B cell (primary cell): ENCODE measurements at regions not wholly inside any gene's neighbourhood (a gene's known extent, or its start where the extent isn't known, plus 50 kb on each side); places are given as distances from the start of the nearest gene placed in this dataset.

Experiments
- ATAC-seq: fragments of 200-7000 bp; cut with Tn5 transposase; one replicate; pipeline ENCODE4 v1.10.0; 2021; ENCODE audit warnings: low read depth, mild to moderate bottlenecking, moderate number of reproducible peaks, moderate library complexity
- CTCF ChIA-PET: fragments of 350-600 bp; sonication (Branson Sonifier 250); formaldehyde crosslinking; loops from one replicate; lab custom pipeline; 2021; ENCODE audit warnings: antibody characterized with exemption, inconsistent platforms; lab: Charles Lee
- POLR2A ChIA-PET: fragments of 350-600 bp; sonication (Branson Sonifier 250); formaldehyde crosslinking; loops from one replicate; lab custom pipeline; 2021; ENCODE audit warnings: antibody characterized with exemption; lab: Charles Lee
- DNase-seq: peaks from one replicate; pipeline ENCODE4 v3.0.0; 2013
- H2AFZ ChIP-seq: 2 replicates; pipeline ENCODE4 v1.6.1; 2012; ENCODE audit warnings: mild to moderate bottlenecking, low read depth, low read length; ENCODE audit not compliant: insufficient read depth, poor library complexity, severe bottlenecking
- H3K27ac ChIP-seq, 2 donors: 1 replicate in 1 of 2; 2 replicates in 1 of 2; pipeline ENCODE4 v1.5.1; 2012 to 2013; ENCODE audit warnings: low read length in 2 of 2, mild to moderate bottlenecking in 2 of 2, moderate library complexity in 1 of 2
- H3K27me3 ChIP-seq, 4 experiments: fragments of 200-600 bp in 1 of 4; sonication (generic) in 1 of 4; replicated peaks in 1 of 4; 1 replicate in 2 of 4; 2 replicates in 2 of 4; pipeline versions ENCODE4 v1.6.1 to v1.7.0; 2013 to 2016; ENCODE audit warnings: low read length in 3 of 4, mild to moderate bottlenecking in 2 of 4, mixed read lengths in 1 of 4, moderate library complexity in 1 of 4; ENCODE audit not compliant: insufficient read depth in 4 of 4, control insufficient read depth in 3 of 4; ENCODE audit errors: control extremely low read depth in 1 of 4
- H3K36me3 ChIP-seq, 2 experiments: replicated peaks in 1 of 2; 1 replicate in 1 of 2; 2 replicates in 1 of 2; pipeline versions ENCODE4 v1.6.1 to v1.7.1; 2013; ENCODE audit warnings: low read length in 1 of 2; ENCODE audit not compliant: insufficient read depth in 2 of 2, control insufficient read depth in 1 of 2; ENCODE audit errors: control extremely low read depth in 1 of 2, extremely low read depth in 1 of 2
- H3K4me1 ChIP-seq, 2 donors: fragments of 200-600 bp in 1 of 2; sonication (generic) in 1 of 2; 1 replicate in 1 of 2; 2 replicates in 1 of 2; pipeline versions ENCODE4 v1.5.1 to v1.6.1; 2013 to 2017; ENCODE audit warnings: low read length in 2 of 2; ENCODE audit not compliant: control insufficient read depth in 2 of 2, insufficient read depth in 2 of 2
- H3K4me2 ChIP-seq: replicated peaks from 2 replicates; pipeline ENCODE3; 2012; ENCODE audit warnings: mild to moderate bottlenecking, low read depth, low read length; ENCODE audit not compliant: poor library complexity, severe bottlenecking
- H3K4me3 ChIP-seq, 5 experiments: fragments of 200-600 bp in 1 of 5; sonication (generic) in 1 of 5; 1 replicate in 3 of 5; 2 replicates in 2 of 5; pipeline versions ENCODE4 v1.5.1 to v1.7.0; 2011 to 2016; ENCODE audit warnings: low read length in 4 of 5, mild to moderate bottlenecking in 4 of 5, low read depth in 2 of 5, control low read depth in 1 of 5, moderate library complexity in 1 of 5; ENCODE audit not compliant: insufficient read depth in 1 of 5; ENCODE audit errors: control extremely low read depth in 1 of 5, extremely low read depth in 1 of 5
- H3K79me2 ChIP-seq: fragments of 200-600 bp; sonication (generic); one replicate; pipeline ENCODE4 v1.6.0; 2016; ENCODE audit warnings: low read length; ENCODE audit not compliant: control insufficient read depth, insufficient read depth
- H3K9ac ChIP-seq: fragments of 200-600 bp; sonication (generic); 2 replicates; pipeline ENCODE4 v1.6.1; 2017; ENCODE audit warnings: mild to moderate bottlenecking, low read length, moderate library complexity
- H3K9me3 ChIP-seq, 3 donors: one replicate each; pipeline versions ENCODE4 v1.6.1 to v1.7.1; 2013; ENCODE audit warnings: low read length in 2 of 3; ENCODE audit not compliant: control insufficient read depth in 2 of 3, insufficient read depth in 1 of 3; ENCODE audit errors: control extremely low read depth in 1 of 3
- H4K20me1 ChIP-seq: 2 replicates; pipeline ENCODE4 v1.6.0; 2012; ENCODE audit warnings: mild to moderate bottlenecking, low read length; ENCODE audit not compliant: insufficient read depth, control insufficient read depth, poor library complexity, severe bottlenecking
- H3K27ac Mint-ChIP-seq: one replicate; pipeline ENCODE4 v1.8.0; 2021; ENCODE audit warnings: mixed read lengths
- H3K27me3 Mint-ChIP-seq: one replicate; pipeline ENCODE4 v1.8.0; 2021; ENCODE audit warnings: mixed read lengths
- H3K4me1 Mint-ChIP-seq: one replicate; pipeline ENCODE4 v1.8.0; 2021; ENCODE audit warnings: mixed read lengths
- H3K4me3 Mint-ChIP-seq: one replicate; pipeline ENCODE4 v1.8.0; 2021; ENCODE audit warnings: mixed read lengths
- H3K9me3 Mint-ChIP-seq: one replicate; pipeline ENCODE4 v1.8.0; 2022; ENCODE audit warnings: mixed read lengths; ENCODE audit not compliant: insufficient read depth
- CTCF ChIP-seq: fragments of 200-600 bp; IDR thresholded peaks from one replicate; pipeline ENCODE4 v1.8.0; 2022; ENCODE audit warnings: antibody characterized with exemption, mild to moderate bottlenecking
- EZH2 ChIP-seq: IDR thresholded peaks from 2 replicates; pipeline ENCODE4 v1.6.1; 2012; ENCODE audit warnings: borderline replicate concordance, low read depth, mild to moderate bottlenecking, moderate library complexity, low read length; ENCODE audit not compliant: insufficient read depth, poor library complexity, severe bottlenecking
- WGBS: methylation state at CpG from one replicate; pipeline ENCODE4 v1.1.5; 2013; ENCODE audit warnings: missing lambda C conversion rate; ENCODE audit not compliant: insufficient coverage; 5-methylcytosine and 5-hydroxymethylcytosine counted together
- intact Hi-C: fragments of 100-400 bp; cut with micrococcal nuclease; formaldehyde crosslinking; loops from one replicate; pipeline ENCODE4 v1.10.0; 2022

GRCh38 chr2:8254791-8255447 lies 426.9 kb upstream of the ID2 start:
- Histone ChIP-seq H2AFZ (no peak overlapping the region), H3K4me1 (no peaks in the 10 kb centered on the region), H3K27me3 (peaks cover 0 to 7% (median 5%) of the 10 kb centered on the region in 4 experiments), H3K36me3 (no peaks in the 10 kb centered on the region), H4K20me1 (no peaks in the 10 kb centered on the region), H3K9me3 (peaks cover 0 to 9% (median 5%) of the 10 kb centered on the region in 3 donors), H3K79me2 (no peaks in the 10 kb centered on the region), H3K27ac (no peak overlapping the region), H3K9ac (no peak overlapping the region), H3K4me2 (no peak overlapping the region), H3K4me3 (no peak overlapping the region)
- Mint-ChIP-seq H3K9me3 (no peaks in the 10 kb centered on the region), H3K4me1 (no peaks in the 10 kb centered on the region), H3K27me3 (peaks cover 62% of the 10 kb centered on the region), H3K4me3 (no peak overlapping the region), H3K27ac (no peak overlapping the region)
- intact Hi-C loops, result no loop called here
- ATAC-seq (no peak), DNase-seq (no peak)
- ChIA-PET CTCF (no interaction called here), POLR2A (no interaction called here)
- TF ChIP-seq CTCF, result no peak
- no peak for TF ChIP-seq EZH2
- 97% methylated on average over 7 of the region's 7 CpGs for WGBS

GRCh38 chr2:8255448-8255800 lies 426.4 kb upstream of the ID2 start:
- Histone ChIP-seq H2AFZ (no peak overlapping the region), H3K9ac (no peak overlapping the region), H3K27ac (no peak overlapping the region), H3K4me2 (no peak overlapping the region), H3K4me3 (no peak overlapping the region), H3K27me3 (peaks cover 0 to 7% (median 5%) of the 10 kb centered on the region in 4 experiments), H3K9me3 (peaks cover 0 to 9% (median 2%) of the 10 kb centered on the region in 3 donors), H3K79me2 (no peaks in the 10 kb centered on the region), H3K4me1 (no peaks in the 10 kb centered on the region), H3K36me3 (no peaks in the 10 kb centered on the region), H4K20me1 (no peaks in the 10 kb centered on the region)
- Mint-ChIP-seq H3K4me3 (no peak overlapping the region), H3K4me1 (no peaks in the 10 kb centered on the region), H3K27me3 (peaks cover 62% of the 10 kb centered on the region), H3K9me3 (no peaks in the 10 kb centered on the region), H3K27ac (no peak overlapping the region)
- ATAC-seq (no peak), DNase-seq (no peak)
- 100% methylated on average over 1 of the region's 1 CpG for WGBS
- ChIA-PET POLR2A (no interaction called here), CTCF (no interaction called here)
- intact Hi-C loops, result no loop called here
- no peak for TF ChIP-seq CTCF
- TF ChIP-seq EZH2, result no peak
